ENCODE measurements at regions not wholly inside any gene's neighbourhood (a gene's known extent, or its start where the extent isn't known, plus 50 kb on each side); places are given as distances from the start of the nearest gene placed in this dataset.

DNA sequence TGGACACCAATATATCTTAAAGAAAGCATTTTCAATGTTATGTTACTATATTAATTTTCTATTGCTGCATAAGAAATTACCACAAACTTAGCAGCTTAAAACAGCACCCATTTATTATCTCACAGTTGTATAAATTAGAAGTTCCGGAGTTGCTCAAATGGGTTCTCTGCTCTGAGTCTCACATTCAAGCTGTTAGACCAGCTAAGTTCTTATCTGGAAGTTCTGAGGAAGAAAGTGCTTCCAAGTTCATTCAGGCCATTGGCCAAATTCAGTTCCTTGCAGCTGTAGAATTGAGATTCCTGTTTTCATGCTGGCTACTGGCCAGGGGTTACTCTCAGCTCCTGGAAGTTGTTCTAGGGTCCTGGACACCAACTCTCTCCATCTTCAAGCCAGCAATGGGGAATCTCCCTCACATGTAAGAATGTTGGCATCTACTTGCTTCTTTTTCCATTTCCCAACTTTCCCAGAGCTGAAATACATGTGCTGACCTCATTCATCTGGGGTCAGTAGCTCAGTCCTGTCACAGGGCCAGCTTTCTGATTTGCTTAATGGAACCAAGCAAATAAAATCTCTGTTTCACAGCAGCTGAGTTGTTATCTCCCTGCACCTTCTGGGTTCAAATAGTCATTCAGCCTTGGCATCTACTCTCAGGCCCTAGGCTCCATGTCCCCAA, 99.6 kb upstream of the INTU start:
- DNase-seq: no peak

GRCh38 chr4:127534041-127534825, 98.5 kb upstream of the INTU start:
- DNase-seq: no peak

GRCh38 chr4:127538016-127538415, 94.7 kb upstream of the INTU start:
- DNase-seq: no peak

DNA sequence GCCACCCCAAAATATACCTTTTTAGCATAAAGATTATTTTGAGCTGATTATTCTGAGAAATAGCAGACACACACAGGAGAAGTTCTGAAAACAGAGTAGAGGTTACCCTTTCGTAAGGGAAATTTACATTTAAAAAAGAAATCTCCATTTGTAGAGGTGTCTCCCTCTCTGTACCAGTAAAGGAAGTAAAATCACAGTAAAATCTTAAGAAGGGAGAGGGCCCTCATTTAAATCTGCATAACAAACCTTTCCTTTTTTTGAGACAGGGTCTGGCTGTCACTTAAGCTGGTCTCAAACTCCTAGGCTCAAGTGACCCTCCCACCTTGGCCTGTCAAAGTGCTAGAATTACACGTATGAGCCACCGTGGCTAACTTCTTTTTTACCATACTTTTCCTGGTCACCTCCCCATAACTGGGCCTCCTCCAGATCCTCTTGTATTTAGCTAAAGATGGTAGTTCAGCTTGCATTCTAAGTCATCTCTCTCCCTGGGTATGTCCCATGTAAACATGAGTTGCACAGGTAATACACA, 92.2 kb upstream of the INTU start:
- no peak for DNase-seq

- no peak for DNase-seq
These were observed 87.5 kb upstream of the INTU start for GRCh38 chr4:127545271-127545670.

DNA sequence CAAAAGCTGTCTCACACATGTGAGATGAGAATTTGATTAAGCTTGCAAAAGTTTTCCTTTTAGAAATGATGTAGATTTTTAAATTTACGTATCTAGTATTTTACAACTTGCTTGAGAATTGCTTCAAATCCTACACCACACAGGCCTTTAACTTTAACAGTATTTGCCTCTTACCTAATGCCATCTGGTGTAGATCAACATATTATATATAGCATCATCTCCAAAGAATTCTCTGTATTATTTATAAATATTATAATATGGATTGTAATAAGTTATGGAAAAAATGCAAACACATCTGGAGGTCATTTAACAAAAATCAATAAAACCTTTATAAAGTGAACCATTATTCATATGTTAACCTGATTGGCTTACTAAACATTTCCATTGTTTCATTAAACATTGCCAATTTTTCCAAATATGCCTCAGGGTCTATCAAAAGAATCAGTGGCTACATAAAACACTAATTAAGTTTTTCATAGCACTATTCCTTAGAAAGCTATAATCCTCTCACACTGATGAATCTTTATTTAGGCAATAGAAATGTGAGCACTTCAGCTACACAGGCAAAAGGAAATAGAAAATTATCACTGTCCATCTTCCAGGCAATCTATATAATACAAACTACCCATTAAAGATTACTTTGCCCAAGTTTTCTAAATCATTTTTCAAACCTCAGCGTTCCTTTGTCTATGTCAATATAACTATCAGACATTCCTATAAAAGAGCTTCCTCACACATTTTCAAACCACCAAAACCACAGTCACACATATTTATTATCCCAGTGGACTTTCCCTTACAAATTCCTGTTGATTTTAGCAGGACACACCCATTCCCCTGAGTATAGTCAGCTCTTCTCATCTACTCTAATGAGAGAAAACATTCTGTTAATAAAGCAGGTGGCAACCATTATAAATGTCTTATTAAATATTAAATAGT, 83.5 kb upstream of the INTU start:
- DNase-seq: no peak

GRCh38 chr4:127555106-127555505, 77.7 kb upstream of the INTU start:
- no peak for DNase-seq

GRCh38 chr4:127558088-127558487, 74.7 kb upstream of the INTU start:
- DNase-seq: no peak

GRCh38 chr4:127558489-127559407, 74.0 kb upstream of the INTU start:
- DNase-seq: no peak

- no peak for DNase-seq
These were observed 72.8 kb upstream of the INTU start for GRCh38 chr4:127559981-127560380.

DNA sequence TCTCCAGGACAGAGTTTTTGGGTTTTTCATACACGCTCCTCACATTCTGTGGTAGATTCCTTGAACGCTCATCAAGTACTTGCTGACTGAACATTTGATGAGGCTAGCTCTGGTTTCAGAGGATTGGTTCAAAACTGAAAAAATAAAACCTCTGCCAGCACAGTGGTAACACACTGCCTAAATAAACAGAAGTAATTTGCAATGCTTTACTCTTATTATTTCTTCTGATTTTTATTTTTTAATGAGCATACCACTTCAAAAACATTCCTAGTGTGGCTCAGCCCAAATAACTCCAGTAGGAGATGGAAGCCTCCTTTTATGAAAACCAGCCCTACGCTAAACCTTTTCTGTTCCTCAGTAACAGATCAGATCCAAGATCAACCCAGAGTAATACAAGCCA, 72.0 kb upstream of the INTU start:
- DNase-seq: no peak

DNA sequence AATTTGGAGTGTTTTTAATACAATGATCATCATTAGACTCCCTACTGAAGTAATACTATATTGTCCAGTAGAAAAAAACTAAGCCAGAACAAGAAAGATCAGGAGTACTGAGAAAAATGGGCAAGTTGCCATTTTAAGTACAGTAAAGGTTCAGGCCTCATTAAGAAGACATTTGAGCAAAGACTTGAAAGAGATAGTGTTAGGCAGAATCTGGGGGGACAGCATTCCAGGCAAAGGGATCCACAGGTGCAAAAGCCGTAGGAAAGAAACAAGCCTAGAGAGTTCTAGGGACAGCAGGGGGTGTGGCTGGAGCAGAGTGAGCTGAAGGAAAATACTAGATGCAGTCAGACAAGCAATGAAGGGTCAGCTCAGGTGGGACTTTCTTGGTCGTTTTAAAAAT, 58.1 kb upstream of the INTU start:
- no peak for DNase-seq

GRCh38 chr4:127575888-127576287, 56.9 kb upstream of the INTU start:
- DNase-seq: no peak

- peak; percentile 11 for DNase-seq
These were observed 54.3 kb upstream of the INTU start for GRCh38 chr4:127578491-127578890.

GRCh38 chr4:127578967-127579366, 53.8 kb upstream of the INTU start:
- DNase-seq: no peak

GRCh38 chr4:127579821-127580220, 52.9 kb upstream of the INTU start:
- peak; percentile 42 for DNase-seq

DNA sequence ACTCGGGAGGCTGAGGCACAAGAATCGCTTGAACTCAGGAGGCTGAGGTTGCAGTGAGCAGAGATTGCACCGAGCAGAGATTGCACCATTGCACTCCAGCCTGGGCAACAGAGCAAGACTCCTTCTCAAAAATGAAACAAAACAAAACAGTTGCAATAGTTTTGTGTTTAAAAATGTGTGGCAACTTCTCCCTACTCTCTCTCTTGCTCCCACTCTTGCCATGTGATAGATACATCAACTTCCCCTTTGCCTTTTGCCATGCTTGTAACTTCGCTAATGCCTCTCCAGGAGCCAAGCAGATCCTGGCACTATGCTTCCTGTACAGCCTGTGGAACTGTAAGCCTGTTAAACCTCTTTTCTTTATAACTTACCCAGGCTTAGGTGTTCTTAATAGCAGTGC, 52.5 kb upstream of the INTU start:
- no peak for DNase-seq

DNA sequence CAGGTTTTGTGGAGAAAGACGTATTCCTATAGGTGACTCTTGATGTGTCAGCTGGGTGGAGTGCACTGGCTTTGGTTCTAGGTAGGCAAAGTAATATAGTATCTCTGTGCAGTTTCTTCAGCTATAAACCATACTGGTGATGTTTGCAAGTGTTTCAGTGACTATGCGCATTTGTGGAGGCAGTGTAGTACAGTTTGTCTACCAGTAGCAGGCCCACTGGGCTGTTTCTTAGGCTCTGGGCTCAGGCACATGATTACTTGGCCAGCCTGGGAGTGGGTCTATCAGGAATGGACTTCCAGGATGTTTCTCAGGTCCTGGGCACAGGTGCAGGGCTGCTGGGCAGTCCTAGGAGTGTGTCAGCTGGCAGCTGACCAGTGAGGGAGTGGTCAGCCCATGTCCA, 51.9 kb upstream of the INTU start:
- DNase-seq: peak; percentile 33
